ENCODE measurements at regions not wholly inside any gene's neighbourhood (a gene's known extent, or its start where the extent isn't known, plus 50 kb on each side); places are given as distances from the start of the nearest gene placed in this dataset.

DNA sequence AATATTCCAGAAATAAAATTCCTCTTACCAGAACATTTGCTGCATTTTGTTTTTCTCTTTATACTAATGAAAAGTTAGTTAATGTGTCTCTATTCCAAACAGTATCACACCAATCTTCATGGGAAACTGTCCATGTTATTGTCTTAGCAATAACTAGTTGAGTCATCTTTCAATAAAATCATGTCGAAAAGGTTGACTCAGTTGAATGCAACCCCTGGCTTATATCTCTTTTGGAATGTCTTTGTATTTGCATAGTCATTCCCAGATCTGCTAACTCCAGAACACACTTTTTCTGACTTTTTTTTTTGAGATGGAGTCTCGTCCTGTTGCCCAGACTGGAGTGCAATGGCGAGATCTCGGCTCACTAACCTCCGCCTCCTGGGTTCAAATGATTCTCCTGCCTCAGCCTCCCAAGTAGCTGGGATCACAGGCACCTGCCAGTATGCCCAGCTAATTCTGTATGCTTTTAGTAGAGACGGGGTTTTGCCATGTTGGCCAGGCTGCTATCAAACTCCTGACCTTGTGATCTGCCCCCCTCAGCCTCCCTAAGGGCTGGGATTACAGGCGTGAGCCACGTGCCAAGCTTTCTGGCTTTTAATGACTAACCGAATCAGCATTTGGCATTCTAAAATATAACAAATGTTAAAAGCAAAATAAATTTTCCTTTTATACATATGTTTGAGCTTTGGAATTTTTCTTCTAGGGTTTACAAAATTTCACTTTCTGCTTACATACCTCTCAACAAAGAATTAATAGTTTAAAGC is 133.2 kb upstream of the GULP1 start:
- Mint-ChIP-seq H3K27me3 (ENCODE audit: low read depth) (no peaks in the 10 kb centered on the region), H3K9me3 (no peaks in the 10 kb centered on the region), H3K36me3 (ENCODE audit: low read depth) (no peaks in the 10 kb centered on the region), H3K4me3 (no peak overlapping the region), H3K27ac (no peak overlapping the region), H3K4me1 (ENCODE audit: low read depth) (no peaks in the 10 kb centered on the region)
- CTCF ChIA-PET = no interaction called here
- intact Hi-C loops (cut with micrococcal nuclease) = no loop called here
- no peak for DNase-seq

- CTCF ChIA-PET = no interaction called here
- H3K9me3 Mint-ChIP-seq = no peaks in the 10 kb centered on the region
- intact Hi-C loops (cut with micrococcal nuclease) = no loop called here
These were observed 132.2 kb upstream of the GULP1 start for GRCh38 chr2:188159484-188159883.

DNA sequence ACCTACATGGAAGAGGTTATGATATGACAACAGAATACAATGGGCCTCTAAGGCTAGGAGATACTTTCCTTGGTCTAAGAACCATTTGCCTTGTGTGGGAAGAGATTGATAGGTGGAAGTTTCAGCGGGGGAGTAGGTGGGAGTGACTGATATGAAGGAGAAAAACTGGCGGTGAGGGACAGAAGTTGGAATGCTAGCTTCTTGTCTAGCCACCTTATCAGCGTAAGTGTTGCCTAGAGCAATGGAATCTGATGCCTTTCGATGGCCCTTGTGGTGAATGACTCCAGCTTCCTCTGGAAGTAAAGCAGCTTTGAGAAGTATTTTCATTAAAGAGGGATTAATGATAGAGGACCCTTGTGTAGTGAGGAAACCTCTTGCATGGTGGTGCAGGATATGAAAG is 121.3 kb upstream of the GULP1 start:
- Mint-ChIP-seq H3K4me1 (ENCODE audit: low read depth) (no peaks in the 10 kb centered on the region), H3K36me3 (ENCODE audit: low read depth) (no peaks in the 10 kb centered on the region), H3K9me3 (no peaks in the 10 kb centered on the region), H3K27ac (no peak overlapping the region), H3K27me3 (ENCODE audit: low read depth) (no peaks in the 10 kb centered on the region), H3K4me3 (no peak overlapping the region)
- intact Hi-C loops (cut with micrococcal nuclease) = no loop called here
- DNase-seq = no peak
- CTCF ChIA-PET = no interaction called here

More at GRCh38 chr2:188159484-188159883, 132.2 kb upstream of the GULP1 start:
- Mint-ChIP-seq H3K27me3 (ENCODE audit: low read depth) (no peaks in the 10 kb centered on the region), H3K4me3 (no peak overlapping the region), H3K27ac (no peak overlapping the region), H3K36me3 (ENCODE audit: low read depth) (no peaks in the 10 kb centered on the region), H3K4me1 (ENCODE audit: low read depth) (no peaks in the 10 kb centered on the region)
- DNase-seq = no peak

- CTCF ChIA-PET = no interaction called here
- H3K36me3 Mint-ChIP-seq (ENCODE audit: low read depth) = no peaks in the 10 kb centered on the region
- no peaks in the 10 kb centered on the region for H3K27me3 Mint-ChIP-seq (ENCODE audit: low read depth)
- intact Hi-C loops (cut with micrococcal nuclease) = no loop called here
- DNase-seq = no peak
- no peak overlapping the region for H3K4me3 Mint-ChIP-seq
- H3K9me3 Mint-ChIP-seq = peaks cover 2% of the 10 kb centered on the region
- H3K27ac Mint-ChIP-seq = no peak overlapping the region
- H3K4me1 Mint-ChIP-seq (ENCODE audit: low read depth) = peaks cover 3% of the 10 kb centered on the region
These were observed 115.1 kb upstream of the GULP1 start for GRCh38 chr2:188176620-188177019.

GRCh38 chr2:188181067-188181838 is 110.4 kb upstream of the GULP1 start:
- DNase-seq = no peak
- peaks cover 2% of the 10 kb centered on the region for H3K9me3 Mint-ChIP-seq
- H3K27me3 Mint-ChIP-seq (ENCODE audit: low read depth) = no peaks in the 10 kb centered on the region
- no peaks in the 10 kb centered on the region for H3K36me3 Mint-ChIP-seq (ENCODE audit: low read depth)
- intact Hi-C loops (cut with micrococcal nuclease) = no loop called here
- no peak overlapping the region for H3K27ac Mint-ChIP-seq
- no peak overlapping the region for H3K4me3 Mint-ChIP-seq
- H3K4me1 Mint-ChIP-seq (ENCODE audit: low read depth) = peaks cover 3% of the 10 kb centered on the region
- CTCF ChIA-PET = no interaction called here

DNA sequence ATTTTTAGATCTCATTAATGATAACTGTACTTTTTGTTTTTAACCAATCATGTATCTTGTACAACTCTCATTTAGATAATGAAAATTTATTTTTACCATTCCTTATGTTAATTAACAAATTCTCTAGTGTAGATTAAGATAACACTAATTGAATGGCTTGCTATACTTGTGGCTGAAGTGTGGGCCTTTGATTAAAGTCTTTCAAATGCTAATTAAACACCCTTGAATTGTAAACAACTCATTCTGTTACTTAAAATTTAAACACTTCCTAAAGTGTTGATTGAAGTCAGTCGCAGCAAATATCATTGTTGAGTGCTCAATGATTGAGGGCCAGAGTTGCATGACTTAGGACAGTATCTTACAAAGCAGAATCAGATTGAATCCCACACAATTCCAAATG is 109.8 kb upstream of the GULP1 start:
- H3K9me3 Mint-ChIP-seq = peaks cover 2% of the 10 kb centered on the region
- peaks cover 3% of the 10 kb centered on the region for H3K4me1 Mint-ChIP-seq (ENCODE audit: low read depth)
- intact Hi-C loops (cut with micrococcal nuclease) = no loop called here
- no peak for DNase-seq
- CTCF ChIA-PET = no interaction called here
- H3K27me3 Mint-ChIP-seq (ENCODE audit: low read depth) = no peaks in the 10 kb centered on the region
- H3K4me3 Mint-ChIP-seq = no peak overlapping the region
- no peak overlapping the region for H3K27ac Mint-ChIP-seq
- H3K36me3 Mint-ChIP-seq (ENCODE audit: low read depth) = no peaks in the 10 kb centered on the region

- CTCF ChIA-PET = no interaction called here
- Mint-ChIP-seq H3K4me1 (ENCODE audit: low read depth) (no peaks in the 10 kb centered on the region), H3K27ac (no peak overlapping the region), H3K36me3 (ENCODE audit: low read depth) (no peaks in the 10 kb centered on the region), H3K27me3 (ENCODE audit: low read depth) (no peaks in the 10 kb centered on the region), H3K4me3 (no peak overlapping the region), H3K9me3 (no peaks in the 10 kb centered on the region)
- DNase-seq = no peak
- intact Hi-C loops (cut with micrococcal nuclease) = no loop called here
These were observed 103.9 kb upstream of the GULP1 start for GRCh38 chr2:188187726-188188125.

- Mint-ChIP-seq H3K4me1 (ENCODE audit: low read depth) (no peaks in the 10 kb centered on the region), H3K9me3 (no peaks in the 10 kb centered on the region), H3K27me3 (ENCODE audit: low read depth) (no peaks in the 10 kb centered on the region), H3K27ac (no peak overlapping the region), H3K36me3 (ENCODE audit: low read depth) (no peaks in the 10 kb centered on the region), H3K4me3 (no peak overlapping the region)
- intact Hi-C loops (cut with micrococcal nuclease) = no loop called here
- no peak for DNase-seq
- CTCF ChIA-PET = no interaction called here
These were observed 102.3 kb upstream of the GULP1 start for GRCh38 chr2:188189356-188189755.

GRCh38 chr2:188193230-188193629 is 98.4 kb upstream of the GULP1 start:
- Mint-ChIP-seq H3K4me1 (ENCODE audit: low read depth) (no peaks in the 10 kb centered on the region), H3K4me3 (no peak overlapping the region), H3K36me3 (ENCODE audit: low read depth) (no peaks in the 10 kb centered on the region), H3K9me3 (no peaks in the 10 kb centered on the region), H3K27ac (no peak overlapping the region), H3K27me3 (ENCODE audit: low read depth) (peaks cover 3% of the 10 kb centered on the region)
- CTCF ChIA-PET = no interaction called here
- no peak for DNase-seq
- intact Hi-C loops (cut with micrococcal nuclease) = no loop called here

DNA sequence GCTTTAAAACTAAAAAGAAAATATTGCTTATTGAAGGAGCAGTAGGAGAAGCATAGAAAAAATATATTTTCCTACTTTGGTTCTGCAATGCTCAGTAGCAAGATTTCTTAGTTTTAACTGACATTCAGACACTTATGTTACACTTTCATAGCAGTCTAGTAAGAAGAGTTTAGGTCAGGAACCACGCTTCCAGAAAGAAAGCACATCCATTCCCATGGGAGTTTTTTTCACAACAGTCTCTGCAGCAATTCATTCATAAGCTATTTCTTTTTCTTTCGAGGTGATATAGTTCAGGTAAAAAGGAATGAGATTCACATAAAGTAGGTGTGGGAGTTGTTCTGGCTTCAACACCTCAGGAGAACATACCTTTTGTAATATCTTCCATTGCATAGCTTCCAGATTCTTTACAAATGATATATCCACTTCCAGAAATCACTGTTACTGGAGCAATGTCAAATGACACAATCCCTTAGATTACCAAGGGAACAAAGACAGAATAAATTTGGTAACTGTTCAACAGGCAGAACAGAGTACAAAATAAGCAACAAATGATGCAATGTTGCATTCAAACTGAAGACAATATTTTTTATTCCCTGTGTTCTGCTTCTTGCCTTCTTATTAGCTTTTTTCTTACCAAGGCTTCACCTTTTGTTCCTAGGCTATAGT is 95.2 kb upstream of the GULP1 start:
- H3K9me3 Mint-ChIP-seq = no peaks in the 10 kb centered on the region
- H3K4me3 Mint-ChIP-seq = no peak overlapping the region
- H3K4me1 Mint-ChIP-seq (ENCODE audit: low read depth) = no peaks in the 10 kb centered on the region
- H3K27me3 Mint-ChIP-seq (ENCODE audit: low read depth) = peaks cover 3% of the 10 kb centered on the region
- no peak overlapping the region for H3K27ac Mint-ChIP-seq
- no peak for DNase-seq
- H3K36me3 Mint-ChIP-seq (ENCODE audit: low read depth) = no peaks in the 10 kb centered on the region
- CTCF ChIA-PET = no interaction called here
- intact Hi-C loops (cut with micrococcal nuclease) = no loop called here

DNA sequence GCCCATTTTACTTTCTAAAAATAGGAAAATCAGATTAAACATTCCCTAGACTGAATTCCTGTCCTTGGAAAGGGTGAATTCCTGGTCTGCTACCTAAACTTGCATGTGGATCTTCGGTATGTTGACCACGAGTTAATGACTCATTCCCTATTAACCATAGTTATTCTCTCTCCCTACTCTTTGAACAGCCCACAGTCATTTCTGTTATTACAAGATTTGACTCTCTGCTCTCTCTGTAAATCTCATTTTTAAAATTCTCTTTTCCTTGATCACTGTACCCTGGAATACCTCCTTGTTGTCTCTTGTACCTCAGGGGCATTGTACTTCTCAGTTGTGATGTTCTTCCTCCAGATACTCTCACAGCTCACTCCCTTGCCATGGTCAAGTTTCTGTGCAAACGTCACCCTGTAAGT is 92.0 kb upstream of the GULP1 start:
- intact Hi-C loops (cut with micrococcal nuclease) = no loop called here

GRCh38 chr2:188201639-188202038 is 90.0 kb upstream of the GULP1 start:
- no peaks in the 10 kb centered on the region for H3K4me1 Mint-ChIP-seq (ENCODE audit: low read depth)
- H3K27ac Mint-ChIP-seq = no peak overlapping the region
- no peaks in the 10 kb centered on the region for H3K9me3 Mint-ChIP-seq
- intact Hi-C loops (cut with micrococcal nuclease) = no loop called here
- H3K36me3 Mint-ChIP-seq (ENCODE audit: low read depth) = no peaks in the 10 kb centered on the region
- no peak for DNase-seq
- CTCF ChIA-PET = no interaction called here
- peaks cover 3% of the 10 kb centered on the region for H3K27me3 Mint-ChIP-seq (ENCODE audit: low read depth)
- H3K4me3 Mint-ChIP-seq = no peak overlapping the region

More for the DNA sequence above, 92.0 kb upstream of the GULP1 start:
- DNase-seq = no peak
- peaks cover 3% of the 10 kb centered on the region for H3K27me3 Mint-ChIP-seq (ENCODE audit: low read depth)
- H3K4me1 Mint-ChIP-seq (ENCODE audit: low read depth) = no peaks in the 10 kb centered on the region
- CTCF ChIA-PET = no interaction called here
- no peaks in the 10 kb centered on the region for H3K9me3 Mint-ChIP-seq
- H3K36me3 Mint-ChIP-seq (ENCODE audit: low read depth) = no peaks in the 10 kb centered on the region
- no peak overlapping the region for H3K4me3 Mint-ChIP-seq
- no peak overlapping the region for H3K27ac Mint-ChIP-seq

DNA sequence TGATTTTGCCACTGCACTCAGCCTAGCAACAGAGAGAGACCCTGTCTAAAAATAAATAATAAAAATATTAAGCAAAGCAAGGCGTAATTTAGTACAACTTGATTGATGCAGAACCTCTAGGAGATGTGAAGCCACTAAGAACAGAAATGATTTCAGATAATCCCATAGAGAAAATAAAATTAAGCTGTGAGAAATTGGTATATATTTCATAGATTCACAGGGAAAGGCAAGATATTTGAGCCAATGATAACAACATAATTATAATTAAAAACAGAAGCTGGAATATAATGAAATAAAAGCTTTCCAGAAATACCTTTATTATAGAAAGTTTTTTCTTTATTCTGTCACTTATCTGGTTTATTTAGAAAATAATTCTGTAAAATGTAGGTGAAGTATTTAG is 88.9 kb upstream of the GULP1 start:
- Mint-ChIP-seq H3K27me3 (ENCODE audit: low read depth) (peaks cover 3% of the 10 kb centered on the region), H3K9me3 (peaks cover 2% of the 10 kb centered on the region), H3K4me3 (no peak overlapping the region), H3K27ac (no peak overlapping the region), H3K36me3 (ENCODE audit: low read depth) (no peaks in the 10 kb centered on the region), H3K4me1 (ENCODE audit: low read depth) (no peaks in the 10 kb centered on the region)
- intact Hi-C loops (cut with micrococcal nuclease) = no loop called here
- CTCF ChIA-PET = no interaction called here
- no peak for DNase-seq
